ENCODE measurements at regions not wholly inside any gene's neighbourhood (a gene's known extent, or its start where the extent isn't known, plus 50 kb on each side); places are given as distances from the start of the nearest gene placed in this dataset.

DNA sequence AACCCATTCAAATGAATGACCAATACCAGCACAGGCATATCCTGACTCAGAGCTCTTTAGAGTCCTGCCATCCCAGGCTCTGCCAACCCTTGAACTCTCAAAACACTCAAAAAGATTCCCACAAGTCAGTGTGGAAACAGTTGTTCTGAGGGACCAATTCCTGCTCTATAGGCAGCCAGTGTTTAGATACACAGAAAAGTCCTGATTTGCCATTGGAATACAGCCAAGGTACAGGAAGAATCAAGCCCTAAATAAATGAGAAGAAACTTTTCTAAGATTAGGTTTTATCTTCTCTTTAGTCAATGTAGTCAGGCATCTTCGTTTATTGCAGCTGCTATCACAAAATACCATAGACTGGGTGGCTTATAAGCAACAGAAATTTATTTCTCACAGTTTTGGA is 626.8 kb upstream of the ARID1B start:
- TF ChIP-seq, protein P1, sequence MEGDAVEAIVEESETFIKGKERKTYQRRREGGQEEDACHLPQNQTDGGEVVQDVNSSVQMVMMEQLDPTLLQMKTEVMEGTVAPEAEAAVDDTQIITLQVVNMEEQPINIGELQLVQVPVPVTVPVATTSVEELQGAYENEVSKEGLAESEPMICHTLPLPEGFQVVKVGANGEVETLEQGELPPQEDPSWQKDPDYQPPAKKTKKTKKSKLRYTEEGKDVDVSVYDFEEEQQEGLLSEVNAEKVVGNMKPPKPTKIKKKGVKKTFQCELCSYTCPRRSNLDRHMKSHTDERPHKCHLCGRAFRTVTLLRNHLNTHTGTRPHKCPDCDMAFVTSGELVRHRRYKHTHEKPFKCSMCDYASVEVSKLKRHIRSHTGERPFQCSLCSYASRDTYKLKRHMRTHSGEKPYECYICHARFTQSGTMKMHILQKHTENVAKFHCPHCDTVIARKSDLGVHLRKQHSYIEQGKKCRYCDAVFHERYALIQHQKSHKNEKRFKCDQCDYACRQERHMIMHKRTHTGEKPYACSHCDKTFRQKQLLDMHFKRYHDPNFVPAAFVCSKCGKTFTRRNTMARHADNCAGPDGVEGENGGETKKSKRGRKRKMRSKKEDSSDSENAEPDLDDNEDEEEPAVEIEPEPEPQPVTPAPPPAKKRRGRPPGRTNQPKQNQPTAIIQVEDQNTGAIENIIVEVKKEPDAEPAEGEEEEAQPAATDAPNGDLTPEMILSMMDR (IDR thresholded peaks at IDR 0.05): no peak
- no peak for TF ChIP-seq POLR2A (IDR thresholded peaks at IDR 0.05)

Data from upper lobe of left lung (tissue), 4 donors.